ENCODE measurements at regions not wholly inside any gene's neighbourhood (a gene's known extent, or its start where the extent isn't known, plus 50 kb on each side); places are given as distances from the start of the nearest gene placed in this dataset.

DNA sequence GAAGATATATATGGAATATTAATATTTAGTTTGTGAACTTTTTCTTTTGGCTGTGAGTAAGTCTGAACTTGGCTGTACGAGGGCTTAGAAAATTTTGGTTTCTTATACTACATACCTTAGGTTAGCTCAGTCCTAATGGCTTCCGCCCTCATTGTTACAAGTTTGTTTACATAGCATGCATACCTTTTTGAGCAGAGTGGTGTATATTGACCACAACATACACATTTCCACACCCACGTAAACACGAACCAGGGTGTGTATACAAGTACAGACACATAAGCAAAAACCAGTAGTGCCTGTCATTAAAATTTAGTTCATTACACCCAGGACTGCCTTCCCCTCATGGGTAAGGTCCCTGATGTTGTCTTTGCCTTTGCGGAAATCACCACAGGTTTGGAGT is 230.2 kb upstream of the RGS6 start:
- TF ChIP-seq, protein P1, sequence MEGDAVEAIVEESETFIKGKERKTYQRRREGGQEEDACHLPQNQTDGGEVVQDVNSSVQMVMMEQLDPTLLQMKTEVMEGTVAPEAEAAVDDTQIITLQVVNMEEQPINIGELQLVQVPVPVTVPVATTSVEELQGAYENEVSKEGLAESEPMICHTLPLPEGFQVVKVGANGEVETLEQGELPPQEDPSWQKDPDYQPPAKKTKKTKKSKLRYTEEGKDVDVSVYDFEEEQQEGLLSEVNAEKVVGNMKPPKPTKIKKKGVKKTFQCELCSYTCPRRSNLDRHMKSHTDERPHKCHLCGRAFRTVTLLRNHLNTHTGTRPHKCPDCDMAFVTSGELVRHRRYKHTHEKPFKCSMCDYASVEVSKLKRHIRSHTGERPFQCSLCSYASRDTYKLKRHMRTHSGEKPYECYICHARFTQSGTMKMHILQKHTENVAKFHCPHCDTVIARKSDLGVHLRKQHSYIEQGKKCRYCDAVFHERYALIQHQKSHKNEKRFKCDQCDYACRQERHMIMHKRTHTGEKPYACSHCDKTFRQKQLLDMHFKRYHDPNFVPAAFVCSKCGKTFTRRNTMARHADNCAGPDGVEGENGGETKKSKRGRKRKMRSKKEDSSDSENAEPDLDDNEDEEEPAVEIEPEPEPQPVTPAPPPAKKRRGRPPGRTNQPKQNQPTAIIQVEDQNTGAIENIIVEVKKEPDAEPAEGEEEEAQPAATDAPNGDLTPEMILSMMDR (conservative IDR thresholded peaks at IDR 0.05; ENCODE audit: low read length) = no peak
- TF ChIP-seq EZH2phosphoT487 (IDR thresholded peaks at IDR 0.05; ENCODE audit: borderline replicate concordance) = no peak

Data from Loucy (cell line).